ENCODE measurements at regions not wholly inside any gene's neighbourhood (a gene's known extent, or its start where the extent isn't known, plus 50 kb on each side); places are given as distances from the start of the nearest gene placed in this dataset.

DNA sequence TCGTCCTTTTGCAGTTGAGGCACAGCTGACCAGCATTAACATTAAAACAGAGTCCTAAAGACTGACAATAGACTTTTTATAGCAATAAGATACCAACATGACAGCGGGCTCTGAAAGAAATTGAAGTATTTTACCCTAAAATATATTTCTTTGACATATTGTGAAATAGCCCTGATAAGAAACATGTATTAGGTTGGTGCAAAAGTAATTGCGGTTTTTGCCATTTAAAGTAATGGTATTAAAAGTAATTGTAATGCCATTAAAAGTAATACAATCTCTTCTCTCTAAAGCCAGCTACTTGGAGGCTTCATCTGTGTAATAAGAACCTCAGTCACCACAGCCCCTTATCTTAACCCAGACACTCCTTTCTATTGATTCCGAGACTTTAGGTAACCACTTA is 394.6 kb downstream of the PREX1 start:
- DNase-seq = no peak

DNA sequence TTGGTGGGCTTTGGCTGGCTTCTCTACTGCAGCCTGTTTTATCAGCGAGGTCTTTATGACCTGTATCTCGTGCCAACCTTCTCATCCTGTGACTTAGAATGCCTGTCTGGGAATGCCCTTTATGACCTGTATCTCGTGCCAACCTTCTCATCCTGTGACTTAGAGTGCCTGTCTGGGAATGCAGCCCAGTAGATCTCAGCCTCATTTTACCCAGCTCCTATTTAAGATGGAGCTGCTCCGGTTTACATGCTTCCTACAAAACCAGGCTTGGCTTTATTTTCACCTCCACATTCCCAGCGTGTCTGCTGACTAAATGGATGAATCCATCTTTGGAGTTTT is 395.3 kb downstream of the PREX1 start:
- no peak for DNase-seq

DNA sequence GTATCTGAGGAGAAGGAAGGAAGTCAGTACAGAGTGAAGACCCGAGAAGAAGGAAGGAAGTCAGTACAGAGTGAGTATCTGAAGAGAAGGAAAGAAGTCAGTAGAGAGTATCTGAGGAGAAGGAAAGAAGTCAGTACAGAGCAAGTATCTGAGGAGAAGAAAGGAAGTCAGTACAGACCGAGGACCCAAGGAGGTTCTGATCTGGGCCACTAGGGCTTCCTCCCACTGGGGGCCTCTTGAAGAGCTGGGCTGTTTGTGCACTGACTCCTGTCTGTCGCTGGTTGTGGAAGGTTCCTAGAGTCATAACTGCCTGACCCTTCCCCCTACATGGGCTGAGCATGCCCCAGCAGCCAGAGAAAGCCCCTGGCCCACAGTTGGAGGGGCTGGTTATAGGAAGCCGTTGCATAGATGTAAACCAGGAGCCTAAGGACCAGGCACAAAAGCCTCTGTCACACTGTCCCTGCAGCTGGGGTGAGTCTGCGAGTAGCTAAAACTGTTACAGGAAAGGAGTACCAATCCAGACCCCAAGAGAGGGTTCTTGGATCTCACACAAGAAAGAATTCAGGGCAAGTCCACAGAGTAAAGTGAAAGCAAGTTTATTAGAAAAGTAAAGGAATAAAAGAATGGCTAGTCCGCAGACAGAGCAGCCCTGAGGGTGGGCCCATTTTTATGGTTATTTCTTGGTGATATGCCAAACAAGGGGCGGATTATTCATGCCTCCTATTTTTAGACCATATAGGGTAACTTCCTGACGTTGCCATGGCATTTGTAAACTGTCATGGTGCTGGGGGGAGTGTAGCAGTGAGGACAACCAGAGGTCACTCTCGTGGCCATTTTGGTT is 395.9 kb downstream of the PREX1 start:
- no peak for DNase-seq

DNA sequence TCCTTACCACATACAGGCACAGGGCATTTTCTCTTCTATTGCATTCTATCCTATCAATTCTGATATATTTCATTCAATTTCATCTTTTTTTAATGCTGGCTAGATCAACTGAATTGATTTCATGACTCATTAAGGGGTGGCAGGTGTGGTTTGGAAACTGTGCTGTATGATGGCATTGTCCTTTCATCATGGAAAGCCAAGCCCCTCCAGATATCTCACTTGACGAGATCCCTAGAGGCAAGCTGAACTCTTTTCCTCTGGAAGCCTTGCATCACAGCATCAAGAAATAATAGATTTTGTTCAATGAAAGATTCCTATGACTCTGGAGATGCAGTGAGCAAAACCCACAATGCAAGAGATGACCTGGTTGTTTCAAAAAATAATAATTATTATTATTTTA is 401.2 kb downstream of the PREX1 start:
- DNase-seq = no peak

DNA sequence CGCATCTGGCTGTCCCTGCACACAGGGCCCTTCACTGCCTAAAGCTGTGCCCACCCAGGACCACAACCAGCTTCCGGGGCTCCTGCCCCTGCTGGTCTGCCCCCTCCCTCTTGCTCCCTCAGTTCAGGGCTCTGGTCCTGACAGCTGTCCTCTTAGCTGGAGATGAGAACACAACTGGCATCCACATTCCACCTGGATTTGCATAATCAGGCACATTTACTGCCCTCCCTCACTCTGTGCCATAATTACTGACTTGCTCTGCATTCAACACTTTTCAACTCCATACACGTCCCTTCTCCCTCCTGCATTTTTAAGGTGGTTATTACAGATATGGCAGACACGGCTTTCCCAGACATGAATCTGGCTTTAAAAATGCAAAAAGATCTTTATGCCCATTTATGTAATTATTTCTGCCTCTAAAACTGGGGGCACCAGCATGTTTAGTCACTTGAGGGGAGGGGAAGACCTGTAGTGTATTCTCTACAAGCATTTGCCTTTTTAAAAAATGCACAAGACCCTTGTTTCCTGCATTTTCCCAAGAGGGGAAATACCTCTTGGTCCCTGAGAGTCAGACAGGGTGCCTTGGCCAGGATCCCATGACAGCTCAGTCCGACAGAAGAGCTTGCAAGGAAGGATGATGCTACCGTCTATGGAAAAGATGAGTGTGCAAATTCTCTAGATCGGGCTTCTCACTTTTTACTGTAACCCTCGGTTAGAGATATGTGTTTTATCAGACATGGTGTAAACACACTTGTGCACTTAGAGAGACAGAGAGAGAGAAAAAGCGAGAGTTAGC is 401.8 kb downstream of the PREX1 start:
- no peak for DNase-seq

DNA sequence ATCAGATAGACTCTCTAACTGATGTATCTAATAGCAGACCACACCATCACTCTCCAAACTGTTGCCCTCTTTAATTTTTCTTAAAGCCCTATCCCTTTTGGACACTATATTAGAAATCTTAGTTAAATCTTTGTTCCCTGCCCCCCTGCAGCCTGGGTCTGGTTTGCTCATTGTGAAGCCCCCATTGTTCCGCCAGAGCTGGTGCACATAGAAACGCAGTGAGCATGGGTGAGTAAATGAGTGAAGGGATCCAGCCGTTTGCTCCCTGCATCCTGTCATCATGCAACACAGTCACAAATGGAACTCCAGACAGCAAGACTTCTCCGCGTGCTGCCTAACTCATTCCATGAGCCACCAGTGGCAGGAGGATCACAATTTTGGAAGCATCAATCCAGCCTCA is 402.5 kb downstream of the PREX1 start:
- DNase-seq = no peak

DNA sequence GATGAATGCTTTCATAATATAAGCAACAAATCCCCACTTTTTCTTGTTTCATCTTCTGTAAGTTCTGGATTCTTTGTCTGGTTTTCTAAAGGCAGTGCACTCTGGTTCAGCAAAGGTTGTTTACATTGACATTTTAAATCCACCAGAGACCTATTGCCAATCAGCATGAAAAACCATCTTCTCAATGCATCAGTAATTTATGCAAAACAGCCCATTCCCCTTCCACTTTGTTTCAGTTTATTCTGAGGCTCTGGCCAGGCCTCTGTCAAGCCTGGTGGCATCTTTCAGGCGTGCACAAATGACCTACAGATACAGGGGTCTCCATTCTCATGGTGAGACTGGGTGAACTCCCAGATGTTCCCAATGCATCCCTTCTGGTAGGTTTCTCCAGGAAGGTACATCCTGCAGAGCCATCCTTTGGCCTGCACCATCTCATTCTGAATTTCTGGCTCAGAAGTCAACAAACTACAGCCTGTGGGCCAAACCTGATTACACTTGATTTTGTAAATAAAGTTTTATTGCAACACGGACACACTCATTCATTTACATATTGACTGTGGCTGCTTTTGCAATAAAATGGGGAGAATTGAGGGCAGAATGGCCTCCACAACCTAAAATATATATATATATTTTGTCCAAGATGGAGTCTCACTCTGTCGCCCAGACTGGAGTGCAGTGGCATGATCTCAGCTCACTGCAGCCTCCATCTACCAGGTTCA is 405.4 kb downstream of the PREX1 start:
- DNase-seq = no peak

DNA sequence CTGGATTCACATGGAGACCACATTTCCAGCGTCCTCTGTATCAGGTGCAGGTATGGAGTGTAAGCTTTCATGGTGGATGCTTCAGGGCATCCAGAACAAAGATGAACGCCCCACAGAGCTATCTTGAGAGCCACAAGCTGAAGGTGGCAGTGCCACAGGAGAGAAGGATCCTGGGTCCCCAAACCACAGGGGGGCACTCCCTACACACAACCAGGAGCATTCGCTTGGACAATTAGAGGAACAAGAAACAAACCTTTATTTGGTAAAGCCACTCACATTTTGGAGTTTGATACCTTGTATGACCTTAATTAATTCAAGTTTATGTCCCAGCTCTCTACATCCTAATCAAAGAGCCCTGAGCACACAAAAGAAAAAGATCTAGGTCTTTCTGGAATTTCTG is 406.3 kb downstream of the PREX1 start:
- DNase-seq = no peak

DNA sequence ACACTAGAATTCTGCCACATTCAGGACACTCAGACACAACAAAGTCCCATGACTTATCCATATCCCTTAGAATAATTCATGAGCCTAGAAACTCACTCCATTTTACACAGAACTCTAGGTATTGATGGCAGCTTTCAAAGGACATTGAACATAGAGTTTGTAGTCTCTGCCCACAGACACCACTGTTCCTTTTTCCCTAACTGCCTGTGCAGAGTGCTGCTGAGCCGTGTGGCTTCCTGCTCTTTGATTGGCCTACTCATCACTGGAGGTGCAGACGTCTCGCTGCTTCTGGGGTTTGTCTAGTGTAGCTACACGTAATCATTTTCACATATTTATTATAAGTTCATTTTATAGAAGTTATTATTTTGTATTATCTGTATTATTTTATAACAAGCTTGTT is 407.6 kb downstream of the PREX1 start:
- DNase-seq = no peak

DNA sequence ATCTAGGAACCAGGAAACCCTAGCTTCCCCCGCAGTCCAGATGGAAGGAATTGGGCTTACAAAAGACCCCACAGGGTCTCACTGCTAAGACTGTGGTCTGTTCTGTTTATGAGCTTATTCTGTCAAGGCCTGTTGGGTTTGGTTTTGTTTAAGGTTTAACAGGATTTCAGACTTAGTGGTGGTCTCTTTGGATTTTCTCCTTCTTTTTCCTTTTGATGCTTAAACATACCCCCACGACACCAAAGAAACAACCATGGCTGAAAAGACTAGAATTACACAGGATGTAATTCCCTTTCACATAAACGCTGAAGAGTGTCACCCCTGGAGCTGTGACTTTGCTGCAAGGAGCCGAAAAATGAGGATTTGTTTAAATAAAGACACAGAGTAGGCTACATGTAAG is 408.6 kb downstream of the PREX1 start:
- DNase-seq = no peak

DNA sequence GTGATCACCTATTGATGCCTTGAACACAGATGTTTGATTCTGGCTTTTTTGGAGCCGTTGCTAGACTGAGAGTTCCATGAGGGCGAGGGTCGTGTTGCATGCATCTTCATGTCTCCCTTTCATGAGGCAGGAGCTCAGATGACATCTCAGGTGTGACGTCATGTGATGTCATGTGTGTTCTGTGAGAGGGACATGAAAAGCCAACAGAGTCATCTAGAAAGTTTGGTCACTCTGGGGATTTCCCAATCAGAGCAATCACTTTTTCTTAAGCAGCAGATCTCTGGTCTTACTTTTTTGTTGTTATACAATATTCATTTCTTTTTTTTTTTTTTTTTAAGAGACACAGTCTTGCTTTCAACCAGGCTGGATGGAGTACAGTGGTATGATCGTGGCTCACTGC is 411.8 kb downstream of the PREX1 start:
- peak in 1 of 5 experiments; percentile 22 for DNase-seq

DNA sequence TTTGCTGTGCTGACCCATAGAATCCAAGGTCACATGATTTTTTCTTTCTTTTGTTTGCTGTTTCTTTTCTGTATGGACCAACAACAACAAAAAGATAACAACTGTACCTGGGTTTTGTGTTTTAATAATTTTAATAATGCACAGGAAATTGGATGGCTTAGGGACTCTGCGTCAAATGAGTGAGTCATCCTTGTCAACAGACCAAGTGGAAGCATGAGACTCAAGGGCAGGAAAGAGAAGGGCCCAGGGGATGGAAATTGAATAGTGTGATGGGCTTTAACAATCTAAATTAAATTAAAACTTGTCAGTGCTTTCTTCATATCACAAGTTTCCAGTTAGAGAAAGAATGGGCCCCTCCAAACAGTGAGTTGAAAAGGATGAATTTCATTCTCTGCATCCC is 413.0 kb downstream of the PREX1 start:
- no peak for DNase-seq

DNA sequence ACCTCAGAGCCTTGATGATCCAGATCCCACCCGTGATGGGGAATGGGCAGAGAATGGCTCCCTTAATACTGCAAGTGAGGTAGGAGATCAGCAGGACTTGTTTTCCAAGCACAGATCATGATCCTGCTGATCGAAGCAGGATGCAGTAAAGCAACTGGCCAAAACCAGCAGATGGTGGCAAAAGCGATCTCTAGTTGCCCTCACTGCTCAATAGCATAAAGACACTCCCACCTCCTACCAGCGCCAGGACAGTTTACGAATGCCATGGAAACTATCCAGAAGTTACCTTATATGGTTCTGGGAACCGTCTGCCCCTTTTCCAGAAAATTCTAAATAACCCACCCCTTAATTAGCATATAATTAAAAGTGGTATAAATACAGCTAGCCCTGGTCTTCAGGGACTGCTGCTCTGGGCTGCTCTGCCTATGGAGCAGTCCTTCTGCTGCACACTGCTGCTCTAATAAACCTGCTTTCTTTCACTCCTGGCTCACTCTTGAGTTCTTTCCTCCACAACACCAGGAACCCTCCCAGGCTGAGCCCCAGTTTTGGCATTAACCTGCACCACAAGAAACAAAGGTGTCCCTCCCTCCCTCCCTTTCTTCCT is 415.8 kb downstream of the PREX1 start:
- DNase-seq = no peak

DNA sequence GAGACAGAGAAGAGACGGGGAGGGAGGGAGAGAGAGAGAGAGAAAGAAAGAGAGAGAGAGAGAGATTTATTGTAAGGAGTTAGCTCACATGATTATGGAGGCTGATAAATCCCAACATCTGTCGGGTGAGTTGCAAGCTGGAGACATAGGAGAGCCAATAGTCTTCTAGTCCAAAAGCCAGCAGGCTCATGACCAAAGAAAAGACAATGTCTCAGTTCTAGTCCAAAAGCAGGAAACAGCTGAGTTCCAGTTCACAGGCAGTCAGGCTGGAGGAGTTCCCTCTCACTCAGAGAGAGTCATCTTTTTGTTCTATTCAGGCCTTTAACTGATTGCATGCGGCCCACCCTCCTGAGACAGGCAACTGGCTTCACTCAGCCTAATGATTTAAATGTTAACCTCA is 416.6 kb downstream of the PREX1 start:
- no peak for DNase-seq

DNA sequence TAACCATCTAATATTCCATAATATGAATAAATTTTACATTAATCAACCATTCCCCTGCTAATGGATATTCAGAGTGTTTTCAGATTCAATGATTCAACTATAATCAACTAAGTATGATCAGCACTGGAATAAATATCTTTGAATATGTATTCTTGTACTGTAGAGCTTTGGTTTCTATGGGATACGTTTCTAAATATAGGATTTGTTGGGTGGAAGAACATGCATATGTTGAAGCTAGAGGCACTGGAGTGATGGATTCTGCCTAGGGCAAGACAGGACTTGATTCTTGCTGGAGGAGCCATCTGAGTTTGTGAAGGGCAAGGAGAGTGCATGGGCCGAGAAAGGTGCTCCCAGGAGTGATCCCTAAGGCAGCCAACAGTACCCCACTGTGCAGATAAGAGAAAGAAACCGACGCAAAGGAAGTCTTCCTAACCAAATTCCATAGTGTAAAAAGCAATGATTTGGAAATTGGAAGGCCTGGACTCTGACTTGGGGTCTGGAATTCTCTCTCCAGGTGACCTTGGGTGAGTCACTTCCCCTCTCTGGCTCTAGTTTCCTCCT is 418.7 kb downstream of the PREX1 start:
- DNase-seq = no peak

DNA sequence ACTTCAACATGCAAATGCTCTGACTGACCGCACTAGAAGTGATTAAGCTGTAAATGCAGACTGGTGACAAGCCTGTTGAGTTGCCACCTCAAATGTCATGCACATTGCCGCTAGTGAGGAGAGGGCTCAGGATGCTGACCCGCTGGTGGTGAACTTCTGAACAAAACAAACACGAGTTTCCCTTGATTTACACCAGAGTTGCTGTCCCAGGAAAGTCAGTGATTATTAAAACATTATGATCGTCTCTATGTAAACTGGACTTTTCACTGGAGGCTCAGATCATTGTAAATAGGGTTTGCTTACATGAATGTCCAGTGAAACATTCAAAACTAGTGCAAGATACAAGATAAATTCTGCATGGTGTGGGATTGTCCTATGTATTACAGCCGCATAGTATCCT is 420.1 kb downstream of the PREX1 start:
- no peak for DNase-seq

DNA sequence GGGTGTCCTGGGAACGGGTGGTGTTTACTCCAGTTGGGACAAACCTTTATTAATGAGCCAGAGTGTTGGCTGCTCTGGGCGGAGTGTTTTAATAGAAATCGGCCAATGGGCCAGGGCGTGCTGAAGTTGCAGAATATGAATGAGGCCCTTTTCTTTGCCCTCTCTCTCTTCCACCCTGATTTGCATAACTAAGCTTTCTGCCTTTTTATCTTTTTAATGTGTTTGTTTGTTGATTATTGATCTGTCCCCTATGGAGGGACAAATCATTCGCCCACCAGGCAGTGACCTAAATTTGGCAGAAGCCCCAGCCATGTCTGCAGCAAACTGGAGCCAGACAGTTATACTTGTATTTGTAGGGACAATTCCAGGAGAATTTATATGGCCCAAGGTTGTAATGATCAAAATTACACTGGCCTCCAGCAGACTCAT is 420.9 kb downstream of the PREX1 start:
- DNase-seq = no peak

DNA sequence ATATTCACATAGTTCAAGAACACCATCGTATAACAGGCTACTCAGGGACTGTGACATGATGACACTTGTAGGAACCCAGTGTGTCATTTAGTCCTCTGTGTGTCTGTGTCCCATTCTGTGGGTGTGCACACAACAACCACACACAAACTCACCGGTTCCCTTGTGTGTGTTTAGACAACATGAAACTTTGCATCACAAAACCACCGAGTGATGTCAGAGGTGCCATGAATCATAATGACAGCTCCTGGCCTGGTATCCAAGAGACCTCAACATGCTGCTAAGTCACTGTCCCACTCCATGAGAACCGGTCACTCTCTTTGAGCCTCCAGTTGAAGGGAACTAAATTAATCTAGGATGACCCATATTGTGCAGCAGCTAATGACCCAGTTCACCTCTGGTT is 421.3 kb downstream of the PREX1 start:
- DNase-seq = peak in 1 of 5 experiments; percentile 18

DNA sequence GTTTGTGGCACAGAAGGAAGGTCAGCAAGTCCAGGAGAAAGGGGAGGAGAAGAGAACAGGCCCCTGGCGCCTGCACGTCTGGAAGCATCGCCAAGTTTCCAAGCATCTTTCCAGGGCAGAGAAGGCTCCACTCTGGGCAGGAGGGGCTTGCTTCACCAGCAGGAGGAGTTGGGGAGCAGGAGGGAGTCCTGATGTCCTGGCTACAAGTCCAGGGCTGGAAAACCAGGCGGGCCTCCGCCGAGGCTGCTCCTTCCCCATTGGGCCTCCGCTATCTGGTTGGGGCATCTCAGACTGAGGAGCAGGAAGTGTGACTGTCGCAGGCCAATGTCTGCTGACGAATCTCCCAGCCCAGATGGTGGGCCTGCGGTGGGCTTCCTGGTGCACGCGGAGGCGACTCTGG is 421.9 kb downstream of the PREX1 start:
- no peak for DNase-seq

DNA sequence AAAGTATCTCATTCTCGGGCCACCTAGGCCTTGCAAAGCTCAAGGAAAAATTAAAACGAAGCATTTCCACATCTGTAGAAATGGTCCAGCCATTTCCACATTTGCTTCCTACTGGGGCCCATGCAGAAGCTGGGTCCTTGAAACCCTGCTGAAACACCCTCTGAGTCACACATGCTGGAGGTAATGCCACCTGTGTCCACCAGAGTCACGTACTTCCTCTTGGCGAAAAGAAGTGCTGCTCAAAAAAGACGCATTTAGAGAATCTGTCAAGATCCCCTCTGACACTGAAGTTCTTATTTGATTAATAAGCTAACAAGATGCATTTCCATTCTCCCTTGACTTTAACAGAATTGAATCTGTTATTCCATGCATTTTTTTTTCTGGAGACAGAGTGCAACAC is 423.2 kb downstream of the PREX1 start:
- no peak for DNase-seq

DNA sequence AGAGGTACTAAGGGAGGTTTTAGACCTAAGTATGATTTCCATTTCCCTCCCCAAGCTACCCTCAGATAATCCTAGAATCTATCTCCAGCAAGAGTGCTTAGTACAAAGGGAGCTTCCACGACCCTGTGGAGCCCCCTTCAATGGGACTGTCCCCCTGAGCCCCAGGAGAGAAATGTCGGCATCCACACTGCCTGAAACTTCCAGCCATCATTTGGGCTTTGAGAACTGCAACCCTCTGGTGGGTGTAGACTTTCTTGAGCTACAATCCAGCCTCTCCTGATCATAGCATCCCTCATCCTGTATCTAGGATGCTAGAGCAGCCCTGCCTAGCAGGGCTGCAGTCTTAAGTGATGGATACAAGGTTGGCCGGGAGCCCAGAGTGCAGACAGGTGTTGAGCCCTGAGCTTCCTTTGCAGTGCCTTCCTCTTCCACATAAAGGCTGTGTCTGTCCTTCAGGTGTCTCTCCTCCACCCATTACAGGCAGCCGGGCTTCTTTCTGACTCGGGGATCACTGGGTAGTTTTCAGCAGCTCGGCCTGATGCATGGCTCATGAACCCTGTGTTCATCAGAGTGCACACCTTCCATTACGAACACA is 424.5 kb downstream of the PREX1 start:
- no peak for DNase-seq

DNA sequence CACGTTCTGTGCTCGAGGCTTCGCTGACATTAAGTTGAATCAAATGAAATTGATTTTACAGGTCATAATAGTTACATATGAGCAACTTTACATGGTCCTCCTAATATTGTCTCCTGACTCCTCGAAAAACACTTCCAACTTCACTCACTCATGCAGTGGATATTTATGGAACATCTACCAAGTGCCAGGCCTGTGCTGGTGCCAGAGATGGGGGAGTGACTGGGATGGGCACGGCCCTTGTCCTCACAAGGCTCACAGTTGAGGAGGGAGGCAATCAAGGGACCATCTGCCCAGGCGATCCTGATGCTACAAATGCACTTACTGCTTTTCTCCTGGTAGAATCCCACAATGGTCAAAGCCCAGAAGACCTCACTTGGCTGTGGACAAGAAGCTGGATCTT is 426.4 kb downstream of the PREX1 start:
- no peak for DNase-seq

DNA sequence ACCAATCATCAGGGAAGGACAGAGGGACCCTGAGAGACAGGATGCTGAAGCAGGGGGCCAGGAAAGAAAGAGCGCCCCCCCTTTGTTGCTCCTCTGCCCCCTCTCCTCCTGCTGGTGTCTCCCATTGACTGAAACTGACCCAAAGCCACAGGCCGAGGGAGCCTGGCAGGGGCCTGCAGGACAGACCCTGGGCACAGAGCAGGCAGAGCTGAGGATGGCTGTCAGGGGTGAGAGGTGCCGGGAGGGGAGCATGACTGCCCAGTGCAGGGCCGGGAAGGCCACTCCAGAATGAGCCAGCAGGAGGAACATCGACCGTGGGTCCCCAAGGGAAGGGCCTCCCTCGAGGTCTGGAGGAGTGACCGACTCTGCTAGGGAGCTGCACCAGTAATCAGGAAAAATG is 427.8 kb downstream of the PREX1 start:
- DNase-seq = no peak

All from T-helper 2 cell (primary cell).